NB4 (cell line): ENCODE measurements at regions not wholly inside any gene's neighbourhood (a gene's known extent, or its start where the extent isn't known, plus 50 kb on each side); places are given as distances from the start of the nearest gene placed in this dataset.
A peak's percentile ranks its signal among the peaks of the same experiment; 100 is the strongest.

Source experiments
- DNase-seq: peaks from one replicate; pipeline ENCODE4 v3.0.0; 2010; ENCODE audit warnings: low read depth
- H3K4me3 ChIP-seq: one replicate; pipeline ENCODE4 v1.5.1; 2011; ENCODE audit warnings: mild to moderate bottlenecking, low read depth, low read length, moderate library complexity
- CTCF ChIP-seq: IDR thresholded peaks from one replicate; pipeline ENCODE4 v1.5.1; 2012; ENCODE audit warnings: low read depth, low read length
- MAX ChIP-seq: IDR thresholded peaks from 2 replicates; pipeline ENCODE4 v1.6.1; 2011; ENCODE audit warnings: low read depth, low read length
- MYC ChIP-seq: IDR thresholded peaks from 2 replicates; pipeline ENCODE4 v1.6.1; 2011; ENCODE audit warnings: low read depth, low read length
- POLR2A ChIP-seq: IDR thresholded peaks from 2 replicates; pipeline ENCODE4 v1.6.1; 2011; ENCODE audit warnings: mild to moderate bottlenecking; ENCODE audit not compliant: insufficient read length; ENCODE audit errors: extremely low read depth

- H3K4me3 ChIP-seq, result no peak overlapping the region
- TF ChIP-seq CTCF (no peak), POLR2A (no peak), MYC (no peak), MAX (no peak)
- no peak for DNase-seq
These were observed 98.1 kb upstream of the NECTIN1 start for GRCh38 chr11:119827113-119827512.

GRCh38 chr11:119823077-119823476 lies 94.1 kb upstream of the NECTIN1 start:
- no peak for TF ChIP-seq MAX
- no peak for TF ChIP-seq CTCF
- no peak for TF ChIP-seq POLR2A
- no peak for TF ChIP-seq MYC
- no peak for DNase-seq

GRCh38 chr11:119816660-119817059 lies 87.7 kb upstream of the NECTIN1 start:
- peak; percentile 59 for DNase-seq
- no peak for TF ChIP-seq MAX
- TF ChIP-seq CTCF, result no peak
- no peak for TF ChIP-seq POLR2A
- TF ChIP-seq MYC, result no peak
- H3K4me3 ChIP-seq, result no peak overlapping the region

More at GRCh38 chr11:119823077-119823476, 94.1 kb upstream of the NECTIN1 start:
- no peak overlapping the region for H3K4me3 ChIP-seq

DNA sequence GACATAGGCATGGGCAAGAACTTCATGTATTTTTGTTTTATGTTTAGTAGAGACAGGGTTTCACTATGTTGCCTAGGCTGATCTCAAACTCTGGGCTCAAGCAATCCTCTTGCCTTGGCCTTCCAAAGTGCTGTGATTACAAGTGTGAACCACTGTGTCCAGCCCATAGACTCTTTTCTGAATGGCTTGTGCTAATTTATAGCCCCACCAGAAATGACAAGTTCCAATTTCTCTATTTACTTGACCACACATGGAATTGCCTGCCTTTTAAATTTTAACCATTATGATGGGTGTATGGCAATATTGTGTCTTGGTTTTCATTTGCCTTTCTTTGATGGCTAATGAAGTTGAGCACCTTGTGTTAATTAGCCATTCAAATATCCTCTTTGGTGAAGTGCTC lies 85.8 kb upstream of the NECTIN1 start:
- DNase-seq, result no peak
- H3K4me3 ChIP-seq, result no peak overlapping the region
- no peak for TF ChIP-seq MAX
- TF ChIP-seq CTCF, result no peak
- no peak for TF ChIP-seq POLR2A
- no peak for TF ChIP-seq MYC

GRCh38 chr11:119810478-119811232 lies 81.7 kb upstream of the NECTIN1 start:
- DNase-seq, result peak; percentile 41
- H3K4me3 ChIP-seq, result no peak overlapping the region
- no peak for TF ChIP-seq MAX
- no peak for TF ChIP-seq CTCF
- TF ChIP-seq MYC, result no peak
- no peak for TF ChIP-seq POLR2A

GRCh38 chr11:119809346-119809745 lies 80.3 kb upstream of the NECTIN1 start:
- DNase-seq, result no peak
- no peak overlapping the region for H3K4me3 ChIP-seq
- TF ChIP-seq CTCF, result no peak
- TF ChIP-seq POLR2A, result no peak
- no peak for TF ChIP-seq MAX
- TF ChIP-seq MYC, result no peak
